SU-DHL-6 (cell line): ENCODE measurements at regions not wholly inside any gene's neighbourhood (a gene's known extent, or its start where the extent isn't known, plus 50 kb on each side); places are given as distances from the start of the nearest gene placed in this dataset.

Experiments
- EZH2phosphoT487 ChIP-seq: fragments of 200-600 bp; sonication (generic), shearing (Covaris generic); conservative IDR thresholded peaks from 2 replicates; pipeline ENCODE4 v1.6.1; 2018; ENCODE audit warnings: mild to moderate bottlenecking, antibody characterized with exemption, low read length, moderate library complexity, mixed read lengths
- TF ChIP-seq, protein P1 (sequence below): fragments of 200-600 bp; sonication (generic); IDR thresholded peaks from one replicate; pipeline ENCODE4 v1.5.1; 2017; ENCODE audit warnings: antibody characterized with exemption, mild to moderate bottlenecking, low read length, moderate library complexity; ENCODE audit not compliant: insufficient read depth, poor library complexity, severe bottlenecking

GRCh38 chr7:25931156-25931555, 220.8 kb upstream of the NFE2L3 start:
- TF ChIP-seq, protein P1, sequence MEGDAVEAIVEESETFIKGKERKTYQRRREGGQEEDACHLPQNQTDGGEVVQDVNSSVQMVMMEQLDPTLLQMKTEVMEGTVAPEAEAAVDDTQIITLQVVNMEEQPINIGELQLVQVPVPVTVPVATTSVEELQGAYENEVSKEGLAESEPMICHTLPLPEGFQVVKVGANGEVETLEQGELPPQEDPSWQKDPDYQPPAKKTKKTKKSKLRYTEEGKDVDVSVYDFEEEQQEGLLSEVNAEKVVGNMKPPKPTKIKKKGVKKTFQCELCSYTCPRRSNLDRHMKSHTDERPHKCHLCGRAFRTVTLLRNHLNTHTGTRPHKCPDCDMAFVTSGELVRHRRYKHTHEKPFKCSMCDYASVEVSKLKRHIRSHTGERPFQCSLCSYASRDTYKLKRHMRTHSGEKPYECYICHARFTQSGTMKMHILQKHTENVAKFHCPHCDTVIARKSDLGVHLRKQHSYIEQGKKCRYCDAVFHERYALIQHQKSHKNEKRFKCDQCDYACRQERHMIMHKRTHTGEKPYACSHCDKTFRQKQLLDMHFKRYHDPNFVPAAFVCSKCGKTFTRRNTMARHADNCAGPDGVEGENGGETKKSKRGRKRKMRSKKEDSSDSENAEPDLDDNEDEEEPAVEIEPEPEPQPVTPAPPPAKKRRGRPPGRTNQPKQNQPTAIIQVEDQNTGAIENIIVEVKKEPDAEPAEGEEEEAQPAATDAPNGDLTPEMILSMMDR = no peak
- no peak for TF ChIP-seq EZH2phosphoT487
